WTC11 (cell line): ENCODE measurements at regions not wholly inside any gene's neighbourhood (a gene's known extent, or its start where the extent isn't known, plus 50 kb on each side); places are given as distances from the start of the nearest gene placed in this dataset.

Experiments used
- TF ChIP-seq, protein P1 (sequence below): fragments of 200-600 bp; IDR thresholded peaks from 2 replicates; pipeline ENCODE4 v1.8.0; 2022; ENCODE audit warnings: antibody characterized with exemption
- TF ChIP-seq, protein P2 (sequence below): sonication (generic); formaldehyde crosslinking; conservative IDR thresholded peaks from 2 replicates; pipeline ENCODE4 v1.8.1; 2022; ENCODE audit warnings: mild to moderate bottlenecking, missing genetic modification reagents
- TF ChIP-seq, protein P3 (sequence below): sonication (generic); formaldehyde crosslinking; IDR thresholded peaks from 2 replicates; pipeline ENCODE4 v1.8.1; 2023; ENCODE audit warnings: mild to moderate bottlenecking, missing genetic modification reagents

DNA sequence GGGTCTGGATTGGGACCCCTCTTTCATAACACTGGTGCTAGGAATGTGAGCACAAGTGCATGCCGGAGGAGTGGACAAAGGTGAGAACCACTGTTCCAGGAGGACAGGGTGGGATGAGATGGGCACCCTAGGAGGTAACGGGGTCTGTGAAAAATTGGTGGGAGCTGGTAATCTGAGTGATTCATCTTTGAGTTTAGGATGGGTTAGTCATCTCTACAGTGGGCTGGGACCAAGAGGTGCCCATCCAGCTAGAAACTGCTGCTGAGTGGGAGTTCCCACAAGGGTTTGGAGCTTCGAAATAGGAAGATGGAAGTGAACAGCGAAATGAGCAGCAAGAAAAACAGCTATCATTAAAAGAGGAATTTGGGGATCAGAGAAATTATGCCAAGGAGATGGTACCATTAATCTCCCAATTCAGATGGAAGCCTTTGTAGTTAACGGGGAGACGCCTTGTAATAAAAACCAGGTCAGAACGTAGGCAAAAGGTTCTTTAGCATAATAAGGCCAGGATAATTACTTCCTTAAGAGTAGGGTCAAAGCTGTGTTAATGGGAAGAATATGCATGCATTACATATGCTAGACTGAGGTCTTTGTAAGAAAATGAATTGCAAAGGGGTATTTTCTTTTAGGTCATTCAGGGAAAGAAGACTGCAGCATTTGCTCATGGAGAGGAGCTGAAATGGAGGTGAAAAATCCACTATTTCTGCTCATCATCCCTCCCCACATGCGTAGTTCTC is 55.5 kb downstream of the OLFML3 start:
- TF ChIP-seq, protein P1, sequence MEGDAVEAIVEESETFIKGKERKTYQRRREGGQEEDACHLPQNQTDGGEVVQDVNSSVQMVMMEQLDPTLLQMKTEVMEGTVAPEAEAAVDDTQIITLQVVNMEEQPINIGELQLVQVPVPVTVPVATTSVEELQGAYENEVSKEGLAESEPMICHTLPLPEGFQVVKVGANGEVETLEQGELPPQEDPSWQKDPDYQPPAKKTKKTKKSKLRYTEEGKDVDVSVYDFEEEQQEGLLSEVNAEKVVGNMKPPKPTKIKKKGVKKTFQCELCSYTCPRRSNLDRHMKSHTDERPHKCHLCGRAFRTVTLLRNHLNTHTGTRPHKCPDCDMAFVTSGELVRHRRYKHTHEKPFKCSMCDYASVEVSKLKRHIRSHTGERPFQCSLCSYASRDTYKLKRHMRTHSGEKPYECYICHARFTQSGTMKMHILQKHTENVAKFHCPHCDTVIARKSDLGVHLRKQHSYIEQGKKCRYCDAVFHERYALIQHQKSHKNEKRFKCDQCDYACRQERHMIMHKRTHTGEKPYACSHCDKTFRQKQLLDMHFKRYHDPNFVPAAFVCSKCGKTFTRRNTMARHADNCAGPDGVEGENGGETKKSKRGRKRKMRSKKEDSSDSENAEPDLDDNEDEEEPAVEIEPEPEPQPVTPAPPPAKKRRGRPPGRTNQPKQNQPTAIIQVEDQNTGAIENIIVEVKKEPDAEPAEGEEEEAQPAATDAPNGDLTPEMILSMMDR, result no peak
- TF ChIP-seq, protein P2, sequence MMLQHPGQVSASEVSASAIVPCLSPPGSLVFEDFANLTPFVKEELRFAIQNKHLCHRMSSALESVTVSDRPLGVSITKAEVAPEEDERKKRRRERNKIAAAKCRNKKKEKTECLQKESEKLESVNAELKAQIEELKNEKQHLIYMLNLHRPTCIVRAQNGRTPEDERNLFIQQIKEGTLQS (CRISPR knock-in tag), result no peak
- TF ChIP-seq, protein P3, sequence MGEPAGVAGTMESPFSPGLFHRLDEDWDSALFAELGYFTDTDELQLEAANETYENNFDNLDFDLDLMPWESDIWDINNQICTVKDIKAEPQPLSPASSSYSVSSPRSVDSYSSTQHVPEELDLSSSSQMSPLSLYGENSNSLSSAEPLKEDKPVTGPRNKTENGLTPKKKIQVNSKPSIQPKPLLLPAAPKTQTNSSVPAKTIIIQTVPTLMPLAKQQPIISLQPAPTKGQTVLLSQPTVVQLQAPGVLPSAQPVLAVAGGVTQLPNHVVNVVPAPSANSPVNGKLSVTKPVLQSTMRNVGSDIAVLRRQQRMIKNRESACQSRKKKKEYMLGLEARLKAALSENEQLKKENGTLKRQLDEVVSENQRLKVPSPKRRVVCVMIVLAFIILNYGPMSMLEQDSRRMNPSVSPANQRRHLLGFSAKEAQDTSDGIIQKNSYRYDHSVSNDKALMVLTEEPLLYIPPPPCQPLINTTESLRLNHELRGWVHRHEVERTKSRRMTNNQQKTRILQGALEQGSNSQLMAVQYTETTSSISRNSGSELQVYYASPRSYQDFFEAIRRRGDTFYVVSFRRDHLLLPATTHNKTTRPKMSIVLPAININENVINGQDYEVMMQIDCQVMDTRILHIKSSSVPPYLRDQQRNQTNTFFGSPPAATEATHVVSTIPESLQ (CRISPR knock-in tag), result no peak
